D721Med (cell line): ENCODE measurements at regions not wholly inside any gene's neighbourhood (a gene's known extent, or its start where the extent isn't known, plus 50 kb on each side); places are given as distances from the start of the nearest gene placed in this dataset.

ENCODE experiments used
- DNase-seq: peaks from one replicate; pipeline ENCODE4 v3.0.0; 2011; ENCODE audit warnings: low spot score; ENCODE audit not compliant: insufficient read length
- FAIRE-seq: peaks from 2 replicates; lab custom pipeline; 2011; peaks lifted over from hg19 to GRCh38; lab: Jason Lieb, UNC
- CTCF ChIP-seq: IDR thresholded peaks from 2 replicates; pipeline ENCODE4 v1.5.1; 2012; ENCODE audit warnings: mild to moderate bottlenecking, control low read depth; ENCODE audit not compliant: insufficient read depth; ENCODE audit errors: missing control alignments

GRCh38 chr2:223155956-223156355 lies 104.0 kb downstream of the KCNE4 start:
- no peak for DNase-seq
- no peak for FAIRE-seq
- no peak for TF ChIP-seq CTCF

- TF ChIP-seq CTCF, result no peak
Observed at GRCh38 chr2:223161873-223162458, 110.0 kb downstream of the KCNE4 start.

GRCh38 chr2:223165423-223166214 lies 113.6 kb downstream of the KCNE4 start:
- no peak for FAIRE-seq
- no peak for TF ChIP-seq CTCF

More at GRCh38 chr2:223161873-223162458, 110.0 kb downstream of the KCNE4 start:
- DNase-seq, result no peak
- no peak for FAIRE-seq

GRCh38 chr2:223166215-223166493 lies 114.2 kb downstream of the KCNE4 start:
- FAIRE-seq (no peak), DNase-seq (no peak)
- TF ChIP-seq CTCF, result no peak

More at GRCh38 chr2:223165423-223166214, 113.6 kb downstream of the KCNE4 start:
- no peak for DNase-seq

- FAIRE-seq (no peak), DNase-seq (no peak)
- TF ChIP-seq CTCF, result no peak
Observed at GRCh38 chr2:223166983-223167650, 115.1 kb downstream of the KCNE4 start.

GRCh38 chr2:223169830-223170605 lies 118.0 kb downstream of the KCNE4 start:
- no peak for DNase-seq
- FAIRE-seq, result no peak

More at GRCh38 chr2:223169830-223170605, 118.0 kb downstream of the KCNE4 start:
- TF ChIP-seq CTCF, result no peak
